Adipocyte (in vitro differentiated cells): ENCODE measurements at regions not wholly inside any gene's neighbourhood (a gene's known extent, or its start where the extent isn't known, plus 50 kb on each side); places are given as distances from the start of the nearest gene placed in this dataset.
A peak's percentile ranks its signal among the peaks of the same experiment; 100 is the strongest.

Experiments used
- DNase-seq: peaks from one replicate; pipeline ENCODE4 v3.0.0-alpha.2; 2015; ENCODE audit warnings: low read depth
- H3K27me3 ChIP-seq: replicated peaks from 2 replicates; pipeline ENCODE4 v1.7.0; 2013; ENCODE audit warnings: mild to moderate bottlenecking, low read length, moderate library complexity; ENCODE audit not compliant: control insufficient read depth, insufficient read depth
- H3K36me3 ChIP-seq: 2 replicates; pipeline ENCODE4 v1.7.0; 2013; ENCODE audit warnings: low read length, mild to moderate bottlenecking, moderate library complexity; ENCODE audit not compliant: control insufficient read depth, insufficient read depth, severe bottlenecking
- H3K4me1 ChIP-seq: 2 replicates; pipeline ENCODE4 v1.7.0; 2013; ENCODE audit warnings: mild to moderate bottlenecking, low read length, moderate library complexity; ENCODE audit not compliant: control insufficient read depth, insufficient read depth
- H3K4me3 ChIP-seq: 2 replicates; pipeline ENCODE4 v1.7.0; 2013; ENCODE audit warnings: mild to moderate bottlenecking, low read length, moderate library complexity
- H3K9ac ChIP-seq: 2 replicates; pipeline ENCODE4 v1.7.0; 2013; ENCODE audit warnings: mild to moderate bottlenecking, low read length, moderate library complexity
- H3K9me3 ChIP-seq: 2 replicates; pipeline ENCODE4 v1.7.0; 2013; ENCODE audit warnings: mild to moderate bottlenecking, low read length, moderate library complexity; ENCODE audit not compliant: control insufficient read depth

DNA sequence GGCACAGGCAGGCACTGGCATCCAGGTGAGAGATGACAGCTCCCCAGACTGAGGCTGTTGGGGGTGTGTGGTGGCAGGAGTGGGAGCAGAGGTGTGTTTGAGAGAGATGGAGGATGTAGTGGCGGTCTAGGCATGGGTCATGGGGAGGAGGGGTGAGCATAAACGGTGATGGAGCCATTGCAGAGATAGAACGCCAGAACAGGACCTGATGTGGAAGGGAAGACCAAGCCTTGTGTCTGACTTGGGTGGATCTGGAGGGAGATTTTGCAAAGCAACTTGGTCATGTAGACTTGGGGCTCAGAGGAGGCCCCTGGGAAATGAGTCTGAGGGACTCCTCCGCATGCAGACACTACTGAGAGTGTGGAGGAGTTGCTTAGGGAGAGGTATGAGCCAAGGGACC, 50.0 kb upstream of the CLDN5 start:
- H3K4me3 ChIP-seq = no peak overlapping the region
- no peaks in the 10 kb centered on the region for H3K9me3 ChIP-seq
- H3K27me3 ChIP-seq = no peaks in the 10 kb centered on the region
- no peak for DNase-seq
- no peaks in the 10 kb centered on the region for H3K36me3 ChIP-seq
- peaks cover 9% of the 10 kb centered on the region for H3K4me1 ChIP-seq
- no peak overlapping the region for H3K9ac ChIP-seq

DNA sequence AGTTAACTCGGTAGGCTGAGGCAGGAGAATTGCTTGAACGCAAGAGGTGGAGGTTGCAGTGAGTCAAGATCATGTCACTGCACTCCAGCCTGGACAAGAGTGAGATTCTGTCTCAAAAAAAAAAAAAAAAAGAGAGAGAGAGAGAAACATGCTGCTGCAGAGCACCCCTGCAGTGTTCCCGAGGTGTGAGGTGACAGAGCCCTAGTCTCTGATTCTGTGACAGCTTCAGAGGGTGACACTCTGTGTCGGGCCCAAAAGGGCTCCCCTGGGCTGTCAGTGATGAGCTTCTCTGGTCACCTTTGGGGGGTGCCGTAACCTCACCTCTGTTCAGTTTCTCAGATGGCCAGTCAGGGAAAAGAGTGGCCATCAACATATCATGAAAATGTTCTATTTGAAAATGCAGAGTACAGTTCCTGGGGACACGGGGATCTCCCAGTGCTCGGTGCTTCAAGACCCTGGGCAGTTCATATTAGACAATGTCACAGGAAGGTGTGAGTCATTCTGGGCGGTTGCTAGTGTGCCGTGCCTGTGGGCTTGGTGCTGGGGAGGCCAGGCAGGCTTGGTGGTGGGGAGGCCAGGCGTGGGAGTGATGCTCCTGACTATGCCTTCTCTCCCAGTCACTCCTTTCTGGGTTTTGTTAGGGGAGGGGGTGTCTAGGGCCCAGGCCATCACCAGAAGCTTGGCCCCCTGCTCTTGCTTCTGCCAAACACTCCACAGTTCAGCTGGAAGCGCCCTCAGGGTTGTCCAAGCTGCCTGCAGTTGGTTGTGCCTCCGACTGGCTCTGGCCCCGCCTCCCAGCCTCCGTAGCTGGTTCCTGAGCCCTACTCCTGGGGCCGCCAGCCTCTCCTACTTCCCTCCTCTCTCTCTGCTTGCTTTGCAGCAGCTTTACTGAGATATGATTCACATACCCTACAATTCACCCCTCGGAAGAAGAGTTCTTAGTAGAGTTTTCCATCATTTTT, 52.5 kb upstream of the CLDN5 start:
- Histone ChIP-seq H3K27me3 (no peaks in the 10 kb centered on the region), H3K36me3 (no peaks in the 10 kb centered on the region), H3K9ac (no peak overlapping the region), H3K4me1 (peaks cover 8% of the 10 kb centered on the region), H3K4me3 (no peak overlapping the region), H3K9me3 (no peaks in the 10 kb centered on the region)
- peak; percentile 12 for DNase-seq

DNA sequence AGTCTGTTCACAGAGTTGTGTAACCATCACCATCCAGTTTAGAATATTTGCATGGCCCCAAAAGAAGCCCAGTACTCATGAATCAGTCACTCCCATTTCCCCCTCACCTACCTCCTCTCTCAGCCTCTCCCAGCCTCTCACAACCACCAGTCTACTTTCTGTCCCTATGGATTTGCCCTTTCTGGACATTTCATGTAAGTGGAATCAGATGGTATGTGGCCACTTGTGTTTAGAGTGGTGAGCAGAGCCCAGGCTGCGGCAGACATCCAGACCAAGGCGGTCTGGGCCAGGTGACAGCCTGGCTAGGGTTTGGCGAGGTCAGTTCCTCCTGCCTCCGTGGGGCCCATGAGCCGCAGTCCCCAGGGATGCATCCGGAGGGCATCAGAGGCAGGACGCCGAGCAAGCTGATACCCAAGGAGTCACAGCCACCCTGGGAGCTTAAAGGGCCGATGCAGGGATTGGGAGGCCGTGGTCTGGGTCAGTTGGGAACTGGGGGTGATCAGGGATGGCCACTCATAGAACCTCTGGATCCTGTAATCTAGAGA, 53.3 kb upstream of the CLDN5 start:
- H3K9ac ChIP-seq = no peak overlapping the region
- DNase-seq = no peak
- no peaks in the 10 kb centered on the region for H3K36me3 ChIP-seq
- H3K4me1 ChIP-seq = peaks cover 8% of the 10 kb centered on the region
- no peak overlapping the region for H3K4me3 ChIP-seq
- H3K27me3 ChIP-seq = no peaks in the 10 kb centered on the region
- H3K9me3 ChIP-seq = no peaks in the 10 kb centered on the region

DNA sequence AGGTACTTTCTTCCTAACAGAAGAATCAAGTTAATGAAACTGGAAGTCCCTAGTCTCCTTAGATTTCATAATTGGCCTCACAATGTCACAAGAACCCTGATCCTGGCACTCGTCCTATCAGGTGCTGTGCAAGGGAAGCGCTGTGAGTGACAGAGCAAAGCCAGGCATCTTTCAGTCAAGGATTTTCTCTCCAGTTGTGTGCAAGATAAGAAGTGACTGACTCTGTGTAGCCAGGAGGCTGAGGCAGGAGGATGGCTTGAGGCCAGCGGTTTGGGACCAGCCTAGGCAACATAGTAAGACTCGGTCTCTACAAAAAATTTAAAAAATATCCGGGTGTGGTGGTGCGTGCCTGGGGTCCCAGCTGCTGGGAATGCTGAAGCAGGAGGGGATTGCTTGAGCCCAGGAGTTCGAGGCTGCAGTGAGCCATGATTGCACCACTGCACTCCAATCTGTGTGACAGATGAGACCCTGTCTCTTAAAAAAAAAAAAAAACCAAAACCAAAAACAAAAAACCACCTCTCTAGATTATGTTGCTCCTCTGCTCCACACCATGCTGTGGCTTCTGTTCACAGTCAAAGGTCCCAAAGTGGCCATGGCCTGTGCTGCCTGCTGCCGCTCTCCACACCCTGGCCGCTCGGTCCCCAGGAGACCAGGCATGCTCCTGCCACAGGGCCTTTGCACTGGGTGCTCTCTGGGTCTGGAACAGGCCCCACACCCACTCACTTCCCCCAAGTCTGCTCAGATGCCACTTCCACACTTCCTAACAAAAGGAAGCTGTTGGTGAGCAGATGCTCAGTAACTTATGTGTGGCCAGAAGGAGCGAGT, 54.2 kb upstream of the CLDN5 start:
- Histone ChIP-seq H3K9me3 (no peaks in the 10 kb centered on the region), H3K4me1 (peaks cover 8% of the 10 kb centered on the region), H3K36me3 (no peaks in the 10 kb centered on the region), H3K9ac (no peak overlapping the region), H3K4me3 (no peak overlapping the region), H3K27me3 (no peaks in the 10 kb centered on the region)
- no peak for DNase-seq

DNA sequence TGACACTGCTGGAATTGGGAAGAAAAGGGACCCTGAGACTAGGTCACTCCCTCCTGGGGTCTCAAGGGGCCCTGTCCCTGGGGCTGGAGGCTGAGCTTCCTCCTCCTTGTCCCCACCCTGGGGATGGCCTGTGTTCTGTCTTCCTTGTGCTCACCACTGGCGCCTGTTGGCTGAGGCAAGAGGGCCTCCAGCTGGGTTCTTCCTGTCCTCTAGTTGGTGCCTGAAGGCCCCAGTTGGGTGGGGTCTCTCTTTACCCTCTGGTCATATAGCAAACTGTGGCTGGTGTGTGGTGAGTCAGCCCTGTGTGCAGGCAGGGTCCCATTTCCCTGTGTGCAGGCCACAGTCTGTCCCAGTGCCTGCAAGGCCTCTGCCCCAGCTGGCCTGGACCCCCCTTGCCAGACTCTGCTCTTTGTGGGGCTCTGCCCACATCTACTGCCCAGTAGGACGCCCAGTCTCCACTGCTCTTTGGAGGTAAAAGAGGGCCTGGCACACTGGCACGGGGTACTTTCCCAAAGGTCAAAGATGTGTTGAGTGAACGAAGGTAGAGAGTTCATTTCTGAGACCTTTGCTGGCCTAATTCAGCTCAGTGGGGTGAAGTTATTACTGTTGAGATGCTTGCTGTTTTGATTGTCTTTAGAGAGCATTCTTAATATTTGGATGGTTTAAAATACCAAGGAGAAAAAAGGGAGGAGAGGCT, 55.1 kb upstream of the CLDN5 start:
- Histone ChIP-seq H3K27me3 (no peaks in the 10 kb centered on the region), H3K9ac (no peak overlapping the region), H3K9me3 (no peaks in the 10 kb centered on the region), H3K4me3 (no peak overlapping the region), H3K4me1 (peaks cover 8% of the 10 kb centered on the region), H3K36me3 (no peaks in the 10 kb centered on the region)
- no peak for DNase-seq

DNA sequence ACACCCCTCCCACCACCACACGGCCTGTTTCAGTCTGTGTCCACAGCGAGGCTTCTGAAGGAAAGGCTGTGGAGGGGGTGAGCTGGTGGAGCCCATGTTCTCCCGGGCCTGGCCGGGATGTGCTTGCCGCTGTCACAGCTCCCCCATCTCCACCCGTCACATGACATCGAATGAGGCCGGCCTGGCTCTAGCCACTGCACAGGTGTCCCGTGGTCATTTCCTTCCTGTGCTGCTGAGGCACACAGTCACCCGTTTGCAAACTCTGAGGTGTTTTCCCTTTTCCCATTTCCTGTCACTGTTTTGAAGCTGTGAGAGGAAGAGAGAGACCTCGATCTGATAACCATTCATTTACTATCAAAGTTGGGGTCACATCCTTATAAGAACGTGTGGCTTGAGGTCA, 55.7 kb upstream of the CLDN5 start:
- peaks cover 8% of the 10 kb centered on the region for H3K4me1 ChIP-seq
- no peak for DNase-seq
- no peak overlapping the region for H3K4me3 ChIP-seq
- no peaks in the 10 kb centered on the region for H3K9me3 ChIP-seq
- no peak overlapping the region for H3K9ac ChIP-seq
- peaks cover 2% of the 10 kb centered on the region for H3K27me3 ChIP-seq
- H3K36me3 ChIP-seq = no peaks in the 10 kb centered on the region

DNA sequence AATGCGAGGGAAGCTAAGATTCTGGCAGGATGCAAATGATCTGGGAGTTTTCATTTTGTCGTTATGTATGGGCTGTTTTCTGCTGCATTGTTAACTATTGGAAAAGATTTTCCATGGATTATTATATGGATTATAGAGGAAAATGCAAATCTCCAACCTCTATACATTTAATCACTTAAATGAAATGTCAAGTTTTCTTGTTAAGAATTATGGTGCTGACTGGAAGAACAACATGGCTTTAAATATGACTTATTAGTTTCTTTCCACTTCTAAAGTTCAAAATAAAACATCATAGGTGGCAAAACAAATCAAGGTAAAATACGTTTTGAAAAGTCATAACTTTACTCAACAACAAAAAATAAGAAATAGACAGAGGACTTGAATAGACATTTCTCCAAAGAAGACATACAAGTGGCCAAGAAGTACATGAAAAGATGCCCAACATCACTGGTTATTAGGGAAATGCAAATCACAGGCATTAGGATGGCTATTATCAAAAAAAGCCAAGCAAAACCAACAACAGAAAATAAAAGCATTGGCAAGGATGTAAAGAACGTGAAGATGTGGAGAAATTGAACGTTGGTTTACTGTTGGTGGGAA, 56.2 kb upstream of the CLDN5 start:
- no peak overlapping the region for H3K4me3 ChIP-seq
- H3K36me3 ChIP-seq = no peaks in the 10 kb centered on the region
- H3K9me3 ChIP-seq = no peaks in the 10 kb centered on the region
- peaks cover 3% of the 10 kb centered on the region for H3K27me3 ChIP-seq
- H3K4me1 ChIP-seq = peaks cover 8% of the 10 kb centered on the region
- no peak overlapping the region for H3K9ac ChIP-seq
- no peak for DNase-seq

DNA sequence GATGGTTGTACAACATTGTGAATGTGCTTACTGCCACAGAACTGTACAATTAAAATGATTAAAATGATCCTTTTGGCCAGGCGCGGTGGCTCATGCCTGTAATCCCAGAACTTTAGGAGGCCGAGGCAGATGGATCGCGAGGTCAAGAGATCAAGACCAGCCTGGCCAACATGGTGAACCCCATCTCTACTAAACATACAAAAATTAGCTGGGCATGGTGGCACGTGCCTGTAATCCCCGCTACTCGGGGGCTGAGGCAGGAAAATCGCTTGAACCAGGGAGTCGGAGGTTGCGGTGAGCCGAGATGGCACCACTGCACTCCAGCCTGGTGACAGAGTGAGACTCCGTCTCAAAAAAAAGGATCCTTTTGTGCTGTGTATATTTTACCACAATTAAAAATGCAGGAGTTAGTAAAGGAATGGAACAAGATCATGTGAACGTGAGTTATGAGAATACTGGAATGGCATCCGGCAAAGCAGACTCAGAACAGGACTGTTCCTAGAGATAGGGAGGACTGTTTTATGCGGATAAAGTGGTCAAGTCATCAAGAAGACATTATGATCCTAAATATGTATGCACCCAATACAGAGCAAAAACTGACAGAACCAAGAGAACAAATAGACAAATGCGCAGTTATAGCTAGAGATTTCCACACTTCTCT, 58.0 kb upstream of the CLDN5 start:
- no peak overlapping the region for H3K9ac ChIP-seq
- H3K36me3 ChIP-seq = no peaks in the 10 kb centered on the region
- no peaks in the 10 kb centered on the region for H3K4me1 ChIP-seq
- H3K27me3 ChIP-seq = peaks cover 7% of the 10 kb centered on the region
- no peak for DNase-seq
- H3K4me3 ChIP-seq = no peak overlapping the region
- no peaks in the 10 kb centered on the region for H3K9me3 ChIP-seq

DNA sequence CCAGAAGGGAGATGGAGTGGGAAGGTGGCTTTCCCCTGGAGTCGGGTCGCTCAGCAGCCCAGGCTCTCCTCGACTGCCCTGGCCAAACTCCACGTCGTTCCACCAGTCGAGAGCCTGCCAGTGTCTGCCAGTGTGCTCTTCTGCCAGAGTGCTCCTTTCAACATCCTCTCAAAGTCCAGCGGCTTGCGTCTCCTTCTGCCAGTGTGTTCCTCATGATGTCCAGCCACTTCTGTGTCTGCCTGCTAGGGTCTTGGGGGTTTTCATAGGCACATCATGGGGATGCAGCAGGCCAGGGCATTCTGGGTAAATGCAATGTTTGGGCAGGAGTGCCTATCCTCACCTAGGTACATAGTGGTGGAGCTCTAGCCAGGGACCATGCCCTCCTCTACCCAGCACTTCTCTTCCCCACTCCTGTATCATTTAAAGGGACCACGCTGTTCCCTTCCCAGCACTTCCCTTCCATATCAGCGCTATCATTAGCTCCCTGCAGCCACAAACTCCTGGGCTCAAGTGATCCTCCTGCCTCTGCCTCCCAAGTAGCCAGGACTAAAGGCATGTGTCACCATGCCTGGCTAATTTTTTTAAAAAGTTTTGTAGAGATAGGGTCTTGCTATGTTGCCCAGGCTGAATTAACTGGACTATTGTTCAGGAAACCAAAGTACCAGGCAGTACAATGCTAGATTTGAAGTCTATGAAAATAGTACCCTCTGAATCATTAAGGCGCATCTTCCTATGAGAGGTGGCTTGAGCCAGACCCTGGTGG, 62.9 kb upstream of the CLDN5 start:
- Histone ChIP-seq H3K4me1 (no peaks in the 10 kb centered on the region), H3K36me3 (no peaks in the 10 kb centered on the region), H3K4me3 (no peak overlapping the region), H3K9me3 (no peaks in the 10 kb centered on the region), H3K9ac (no peak overlapping the region), H3K27me3 (peaks cover 23% of the 10 kb centered on the region)
- no peak for DNase-seq

DNA sequence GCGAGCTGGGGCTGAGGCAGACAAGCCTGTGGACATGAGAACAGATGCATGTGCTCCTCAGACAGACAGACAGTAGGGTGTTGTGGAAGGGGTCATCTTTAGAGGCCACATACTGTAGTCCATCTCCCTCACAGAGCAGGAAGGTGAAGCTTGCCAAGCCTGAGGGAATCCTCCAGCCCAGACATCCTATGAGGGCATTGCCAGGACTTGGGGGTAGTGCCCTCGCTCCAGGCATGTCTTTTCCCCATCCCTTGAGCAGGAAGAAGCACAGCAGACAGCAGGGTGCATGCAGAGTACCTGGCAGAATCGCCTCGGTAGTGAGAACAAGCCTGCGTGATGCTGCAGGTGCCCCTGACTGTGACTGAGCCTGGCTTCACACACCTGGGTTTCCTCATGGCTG, 66.5 kb upstream of the CLDN5 start:
- Histone ChIP-seq H3K27me3 (peaks cover 33% of the 10 kb centered on the region), H3K9me3 (no peaks in the 10 kb centered on the region), H3K36me3 (no peaks in the 10 kb centered on the region), H3K4me1 (no peaks in the 10 kb centered on the region), H3K4me3 (no peak overlapping the region), H3K9ac (no peak overlapping the region)
- DNase-seq = no peak
